CD4-positive, alpha-beta T cell treated with Interleukin-17A for 1 hour (primary cell): ENCODE measurements at regions not wholly inside any gene's neighbourhood (a gene's known extent, or its start where the extent isn't known, plus 50 kb on each side); places are given as distances from the start of the nearest gene placed in this dataset.
"Not testable (repeated sequence)": the region's sequence is repeated elsewhere in the genome, so short reads cannot be mapped to it uniquely, and the experiment has no call there.

ENCODE experiments used
- DNase-seq: peaks from one replicate; pipeline ENCODE4 v3.0.0-alpha.2; 2020

DNA sequence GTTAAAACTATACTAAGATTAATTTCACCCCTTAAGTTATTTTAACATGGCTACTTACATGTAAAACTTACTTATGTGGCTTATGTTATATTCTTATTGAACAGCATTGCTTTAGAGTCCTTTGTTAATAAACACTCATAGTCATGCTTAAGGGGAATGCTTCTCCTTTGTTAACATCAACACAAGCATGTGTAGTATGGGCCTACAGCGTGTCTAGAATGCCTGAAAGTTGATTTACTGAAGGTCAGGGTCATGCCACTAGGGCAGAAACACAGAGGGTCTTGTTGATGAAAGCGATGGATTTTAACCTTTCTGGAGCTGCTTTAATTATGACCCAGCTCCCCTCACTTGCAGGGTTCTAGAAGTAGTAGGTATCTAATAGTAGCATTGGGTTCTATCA lies 159.8 kb upstream of the DLX2 start:
- DNase-seq = no peak

DNA sequence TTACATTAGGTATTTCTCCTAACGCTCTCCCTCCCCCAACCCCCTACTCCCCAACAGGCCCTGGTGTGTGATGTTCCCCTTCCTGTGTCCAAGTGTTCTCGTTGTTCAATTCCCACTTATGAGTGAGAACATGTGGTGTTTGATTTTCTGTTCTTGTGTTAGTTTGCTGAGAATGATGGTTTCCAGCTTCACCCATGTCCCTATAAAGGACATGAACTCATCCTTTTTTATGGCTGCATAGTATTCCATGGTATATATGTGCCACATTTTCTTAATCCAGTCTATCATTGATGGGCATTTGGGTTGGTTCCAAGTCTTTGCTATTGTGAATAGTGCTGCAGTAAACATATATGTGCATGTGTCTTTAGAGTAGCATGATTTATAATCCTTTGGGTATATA lies 162.1 kb upstream of the DLX2 start:
- DNase-seq = not testable (repeated sequence)

DNA sequence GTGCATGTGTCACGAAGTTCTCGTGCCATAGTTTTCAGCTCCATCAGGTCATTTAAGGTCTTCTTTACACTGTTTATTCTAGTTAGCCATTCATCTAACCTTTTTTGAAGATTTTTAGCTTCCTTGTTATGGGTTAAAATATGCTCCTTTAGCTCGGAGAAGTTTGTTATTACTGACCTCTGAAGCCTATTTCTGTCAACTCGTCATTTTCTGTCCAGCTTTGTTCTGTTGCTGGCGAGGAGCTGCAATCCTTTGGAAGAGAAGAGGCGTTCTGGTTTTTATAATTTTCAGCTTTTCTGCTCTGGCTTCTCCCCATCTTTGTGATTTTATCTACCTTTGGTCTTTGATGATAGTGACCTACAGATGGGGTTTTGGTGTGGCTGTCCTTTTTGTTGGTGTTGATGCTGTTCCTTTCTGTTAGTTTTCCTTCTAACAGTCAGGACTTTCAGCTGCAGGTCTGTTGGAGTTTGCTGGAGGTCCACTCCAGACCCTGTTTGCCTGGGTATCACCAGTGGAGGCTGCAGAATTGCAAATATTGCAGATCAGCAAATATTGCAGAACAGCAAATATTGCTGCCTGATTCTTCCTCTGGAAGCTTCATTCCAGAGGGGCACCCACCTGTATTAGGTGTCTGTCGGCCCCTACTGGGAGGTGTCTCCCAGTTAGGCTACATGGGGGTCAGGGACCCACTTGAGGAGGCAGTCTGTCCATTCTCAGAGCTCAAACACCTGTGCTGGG lies 157.7 kb upstream of the ITGA6 start:
- DNase-seq = not testable (repeated sequence)

DNA sequence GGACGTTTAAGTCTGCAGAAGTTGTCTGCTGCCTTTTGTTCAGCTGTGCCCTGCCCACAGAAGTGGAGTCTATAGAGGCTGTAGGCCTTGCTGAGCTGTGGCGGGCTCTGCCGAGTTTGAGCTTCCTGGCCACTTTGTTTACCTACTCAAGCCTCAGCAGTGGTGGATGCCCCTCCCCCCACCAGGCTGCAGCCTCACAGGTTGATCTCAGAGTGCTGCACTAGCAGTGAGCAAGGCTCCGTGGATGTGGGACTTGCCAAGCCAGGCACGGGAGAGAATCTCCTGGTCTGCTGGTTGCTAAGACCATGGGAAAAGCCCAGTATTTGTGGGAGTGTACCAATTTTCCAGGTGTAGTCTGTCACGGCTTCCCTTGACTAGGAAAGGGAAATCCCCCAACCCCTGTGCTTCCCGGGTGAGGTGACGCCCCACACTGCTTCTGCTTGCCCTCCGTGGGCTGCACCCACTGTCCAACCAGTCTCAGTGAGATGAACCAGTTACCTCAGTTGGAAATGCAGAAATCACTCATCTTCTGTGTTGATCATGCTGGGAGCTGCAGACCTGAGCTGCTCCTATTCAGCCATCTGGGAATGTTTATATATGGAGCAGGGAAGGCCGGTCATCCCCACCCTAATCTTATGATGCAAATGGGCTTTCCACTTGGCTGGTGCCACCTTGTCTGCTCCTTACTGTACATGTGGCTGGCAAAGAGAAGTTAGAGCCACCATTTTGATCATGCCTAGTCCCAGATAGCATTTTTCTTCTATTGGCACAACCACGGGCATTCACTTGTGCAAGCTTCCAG lies 156.9 kb upstream of the ITGA6 start:
- DNase-seq = peak; percentile 5

DNA sequence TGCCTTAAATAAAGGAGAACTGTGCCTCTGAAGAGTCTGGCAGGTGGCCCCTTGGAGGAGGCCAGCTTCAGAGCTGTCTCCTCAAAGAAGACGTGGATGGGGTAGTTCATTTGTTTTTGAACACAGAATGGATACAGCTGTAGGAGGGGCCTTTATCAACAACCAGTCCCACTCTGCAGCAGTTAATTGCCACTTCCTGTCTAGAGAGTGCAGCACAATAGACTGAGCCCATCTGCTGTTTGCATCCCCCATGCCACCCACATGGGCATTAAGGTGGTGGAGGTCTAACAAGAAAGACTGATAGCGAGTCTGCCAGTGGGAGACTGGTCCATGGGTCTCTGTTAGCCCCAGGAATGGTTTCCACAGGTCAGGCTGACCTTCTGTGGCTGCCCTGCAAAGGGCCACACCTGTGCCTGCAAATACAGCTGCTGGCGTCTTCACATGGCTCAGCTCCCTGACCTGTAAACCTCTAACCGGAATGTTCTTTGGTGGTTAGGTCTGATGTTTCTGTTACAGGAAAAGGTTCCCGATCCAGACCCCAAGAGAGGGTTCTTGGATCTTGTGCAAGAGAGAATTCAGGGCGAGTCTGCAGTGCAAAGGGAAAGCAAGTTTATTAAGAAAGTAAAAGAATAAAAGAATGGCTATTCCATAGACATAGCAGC lies 153.3 kb upstream of the ITGA6 start:
- DNase-seq = no peak

DNA sequence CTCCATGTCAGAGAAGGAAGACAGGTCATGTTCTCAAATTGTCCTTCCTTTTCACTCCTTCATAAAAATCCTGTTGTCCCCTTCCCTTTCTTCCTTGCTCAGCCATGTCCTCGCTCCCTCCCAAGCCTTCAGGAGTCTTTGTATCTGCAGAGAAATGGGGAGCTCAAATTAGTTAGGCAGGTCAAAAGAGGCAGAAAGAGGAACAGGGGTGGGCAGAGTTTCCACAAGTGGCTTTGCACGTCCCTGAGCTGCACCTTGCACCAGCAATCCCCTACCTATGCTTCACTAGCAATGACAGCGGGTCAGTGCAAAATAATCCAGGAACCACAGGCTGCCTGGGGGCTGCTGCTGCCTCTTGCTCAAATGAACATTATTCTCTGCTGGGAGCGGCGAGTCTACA lies 152.1 kb upstream of the ITGA6 start:
- no peak for DNase-seq

DNA sequence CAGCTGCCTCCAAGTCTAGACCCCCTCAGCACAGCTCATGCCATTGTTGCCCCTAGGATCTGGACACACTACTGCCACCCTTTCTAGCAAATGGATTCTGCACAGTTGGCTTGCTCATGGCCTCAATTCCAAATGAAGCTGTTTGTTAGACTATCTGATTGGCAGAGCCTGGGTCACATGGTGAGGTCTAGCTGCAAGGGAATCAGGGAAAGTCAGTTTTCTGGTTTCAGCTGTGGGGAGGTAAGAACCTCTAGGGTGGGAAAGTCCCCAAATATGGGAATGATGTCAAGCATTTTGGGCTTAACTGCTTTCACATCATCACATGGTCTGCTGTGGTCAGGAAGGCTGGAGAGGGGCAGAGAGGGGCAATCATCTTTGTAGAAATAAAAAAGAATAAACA lies 150.4 kb upstream of the ITGA6 start:
- no peak for DNase-seq

DNA sequence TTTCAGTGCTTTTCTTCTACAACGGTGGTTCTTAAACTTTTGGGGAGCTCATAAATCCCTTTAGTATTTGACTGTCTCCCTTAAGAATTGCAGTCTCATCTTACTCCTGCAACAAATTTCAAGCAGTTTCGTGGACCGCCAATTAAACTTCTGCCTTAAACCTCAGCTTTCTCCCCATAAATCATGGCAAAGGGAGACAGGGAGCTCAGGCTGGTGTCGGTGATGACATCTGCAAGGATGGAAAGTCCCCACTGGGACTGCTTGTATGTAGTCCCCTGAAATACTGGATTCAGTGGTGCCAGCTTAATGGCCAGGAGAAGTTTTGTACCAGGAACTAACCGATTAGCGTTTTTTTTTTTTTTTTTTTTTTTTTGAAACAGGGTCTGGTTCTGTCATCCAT lies 148.7 kb upstream of the ITGA6 start:
- DNase-seq = no peak

DNA sequence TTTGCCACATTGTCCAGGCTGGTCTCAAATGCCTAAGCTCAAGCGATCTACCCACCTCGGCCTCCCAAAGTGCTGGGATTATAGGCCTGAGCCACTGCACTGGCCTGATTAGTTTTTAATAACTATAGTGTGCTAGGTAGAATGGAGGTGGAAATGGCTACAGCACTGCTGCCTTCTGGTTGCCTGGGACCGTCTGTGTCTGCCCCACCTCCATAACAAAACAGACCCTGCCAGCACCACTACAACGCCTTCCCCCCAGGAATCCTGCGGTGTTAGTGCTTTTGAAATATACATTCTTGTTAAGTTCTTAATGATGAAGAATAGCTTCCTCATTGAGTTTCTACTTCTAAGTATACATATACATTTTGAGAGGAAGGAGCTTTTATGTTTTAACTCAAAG lies 148.2 kb upstream of the ITGA6 start:
- DNase-seq = no peak

DNA sequence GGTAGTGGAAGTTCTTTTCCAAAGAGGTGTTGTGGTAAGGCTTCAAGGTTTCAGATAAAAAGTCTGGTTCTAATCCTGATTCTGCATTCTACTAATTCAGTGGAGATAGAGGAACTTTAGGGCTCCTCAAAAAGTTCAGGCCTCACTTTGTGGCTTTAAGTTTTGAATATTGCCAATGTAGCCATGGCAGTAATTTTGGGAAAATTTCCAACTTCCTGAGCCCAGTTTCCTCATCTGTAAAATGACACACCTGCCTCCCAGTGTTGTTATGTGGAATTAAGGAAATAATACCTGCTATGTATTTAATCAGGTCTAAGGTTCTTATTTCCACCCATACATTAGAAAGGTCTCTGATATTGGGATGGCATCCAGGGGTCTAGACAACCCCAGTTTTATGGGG lies 147.6 kb upstream of the ITGA6 start:
- no peak for DNase-seq

DNA sequence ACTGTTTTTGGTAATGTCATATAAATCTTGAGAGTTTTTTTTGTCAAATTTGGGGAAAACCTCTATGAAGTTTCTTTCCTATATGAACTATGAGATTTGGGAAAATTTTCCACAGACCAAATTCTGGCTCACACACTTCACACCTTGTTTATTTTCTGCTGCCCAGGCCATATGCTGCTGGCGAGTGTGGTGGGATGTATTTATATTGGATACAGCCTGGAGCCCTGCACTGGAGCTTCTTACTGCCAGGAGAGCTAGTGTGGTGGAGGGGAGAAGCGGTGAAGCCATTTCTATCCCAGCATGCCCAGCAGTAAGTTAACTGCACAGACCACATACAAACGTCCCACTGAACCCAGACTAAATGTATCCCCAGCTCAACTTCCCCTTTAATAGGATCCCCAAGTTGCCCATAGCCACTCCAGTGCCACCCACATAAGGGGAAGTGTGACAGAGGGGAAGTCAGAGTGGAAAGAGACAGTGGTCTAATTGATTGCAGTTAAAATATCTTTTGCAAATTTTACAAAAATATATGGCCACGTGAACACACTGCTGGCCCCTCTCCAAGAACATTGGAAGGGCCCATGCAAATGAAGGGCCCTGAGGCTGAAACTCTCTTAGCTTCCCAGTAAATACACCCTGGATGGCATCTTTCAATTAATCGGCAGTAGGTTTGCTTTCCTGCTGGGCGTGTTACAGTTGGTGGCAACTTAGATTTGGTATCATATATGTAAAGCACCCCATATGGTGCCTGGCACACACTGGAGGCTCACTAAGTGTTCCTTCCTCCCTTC lies 146.6 kb upstream of the ITGA6 start:
- peak; percentile 10 for DNase-seq

DNA sequence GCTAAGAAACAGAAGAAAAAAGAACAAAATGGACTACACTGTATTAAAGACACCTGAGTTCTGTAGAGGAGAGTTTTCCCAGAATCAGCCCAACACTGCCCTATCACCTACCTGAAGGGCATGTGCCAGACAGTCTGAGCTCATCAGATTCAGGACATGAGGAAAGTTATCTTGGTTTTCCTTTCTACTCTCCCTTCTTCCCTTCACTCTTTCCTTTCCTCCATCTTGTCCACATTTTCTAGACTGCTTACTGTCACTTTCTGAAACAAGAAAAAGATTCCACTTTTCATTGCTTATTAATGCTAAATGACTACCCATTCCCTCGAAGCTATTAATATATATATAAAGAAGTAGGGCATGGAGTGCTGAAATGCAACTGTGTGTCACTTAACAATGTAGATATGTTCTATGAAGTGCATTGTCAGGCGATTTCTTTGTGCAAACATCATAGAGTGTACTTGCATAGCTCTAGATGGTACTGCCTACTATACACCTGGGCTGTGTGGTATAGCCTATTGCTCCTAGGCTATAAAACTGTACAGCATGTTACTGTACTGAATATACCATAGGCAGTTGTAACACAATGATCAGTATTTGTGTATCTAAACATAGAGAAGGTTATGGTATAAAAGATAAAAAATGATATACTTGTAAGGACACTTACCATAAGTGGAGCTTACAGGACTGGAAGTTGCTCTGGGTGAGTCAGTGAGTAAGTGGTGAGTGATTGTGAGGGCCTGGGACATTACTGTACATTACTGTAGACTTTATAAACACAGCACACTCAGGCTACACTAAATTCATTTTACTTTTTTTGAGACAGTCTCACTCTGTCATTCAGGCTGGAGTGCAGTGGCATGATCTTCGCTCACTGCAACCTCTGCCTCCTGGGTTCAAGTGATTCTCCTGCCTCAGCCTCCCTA lies 145.5 kb upstream of the ITGA6 start:
- DNase-seq = no peak

DNA sequence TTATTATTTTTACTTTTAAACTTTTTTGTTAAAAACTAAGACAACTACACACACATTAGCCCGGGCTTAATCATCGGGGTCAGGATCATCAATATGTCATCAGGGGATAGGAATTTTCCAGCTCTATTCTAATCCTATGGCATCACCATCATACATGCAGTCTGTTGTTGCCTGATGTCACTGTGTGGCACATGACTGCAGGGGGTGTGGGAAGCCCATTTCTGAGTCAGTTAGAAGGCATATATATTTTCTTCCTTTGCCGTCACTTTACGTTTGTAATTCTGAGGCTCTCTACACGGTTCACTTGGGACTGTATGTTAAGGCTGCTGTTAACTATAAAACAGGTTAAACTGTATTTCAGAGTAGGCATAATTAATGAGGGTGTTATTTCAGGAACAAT lies 144.4 kb upstream of the ITGA6 start:
- DNase-seq = no peak

DNA sequence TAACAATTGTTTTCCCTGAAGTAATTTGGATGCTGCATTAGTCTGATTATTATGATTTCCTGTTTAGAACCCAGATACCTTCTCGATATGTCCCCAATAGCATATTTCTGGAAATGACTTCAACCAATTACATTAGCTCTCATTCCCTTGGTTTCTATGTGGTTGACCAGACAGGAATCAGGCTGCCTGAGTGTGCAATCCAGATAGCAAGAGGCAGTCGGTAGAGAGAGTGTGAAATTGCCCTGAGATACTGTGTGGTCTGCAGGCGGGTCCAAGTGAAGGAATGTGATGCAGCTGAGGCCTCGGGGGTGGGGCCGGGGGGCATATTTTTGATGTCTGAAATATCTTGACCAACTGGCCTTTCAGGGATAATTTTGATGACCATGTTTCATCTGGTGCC lies 143.9 kb upstream of the ITGA6 start:
- no peak for DNase-seq

DNA sequence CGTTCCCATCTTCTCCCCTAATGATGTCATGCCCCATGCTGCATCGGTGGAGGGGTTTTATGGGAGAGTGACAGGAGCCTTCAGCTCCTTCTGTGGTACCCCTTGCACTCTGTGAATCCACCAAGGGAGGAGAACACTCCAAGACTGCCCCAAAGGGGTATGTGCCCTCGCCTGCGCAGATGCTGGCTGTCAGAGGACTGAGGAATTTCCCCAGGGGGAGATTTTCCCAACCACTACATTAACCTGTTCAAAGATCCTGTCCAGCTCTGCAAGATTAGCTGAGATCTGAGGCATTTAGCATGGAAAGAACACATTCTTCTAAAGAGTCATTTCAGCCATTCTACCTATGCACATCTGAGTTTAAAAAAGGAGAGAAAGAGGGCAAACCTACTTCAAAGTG lies 143.2 kb upstream of the ITGA6 start:
- DNase-seq = no peak

DNA sequence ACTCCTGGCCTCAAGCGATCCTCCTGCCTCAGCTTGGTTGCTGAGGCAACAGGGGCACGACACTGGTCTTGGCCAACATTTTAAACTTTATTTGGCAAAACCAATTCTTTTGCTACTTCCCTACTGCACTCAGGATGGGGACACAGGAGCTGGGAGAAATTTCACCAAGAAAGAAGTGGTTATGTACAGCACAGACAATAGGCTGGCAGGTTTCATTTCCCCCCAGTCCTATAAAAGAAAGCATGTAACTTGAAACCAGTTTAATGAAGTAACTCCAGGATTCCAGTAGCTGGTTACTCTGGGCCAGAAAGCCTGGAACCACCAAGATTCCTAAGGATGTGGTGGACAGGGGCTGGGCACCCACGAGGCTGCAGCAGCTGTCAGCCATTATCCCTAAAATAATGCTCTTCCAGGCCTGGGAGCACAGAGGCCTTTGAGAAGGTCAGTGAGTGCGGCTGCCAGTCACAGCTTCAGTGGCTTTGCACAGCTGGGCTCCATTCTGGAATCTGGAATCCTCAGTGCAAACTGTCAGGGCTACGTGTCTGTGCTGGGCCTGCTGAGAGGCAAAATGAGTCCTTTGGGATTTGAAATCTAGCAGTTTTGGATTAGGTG lies 142.3 kb upstream of the ITGA6 start:
- DNase-seq = no peak

DNA sequence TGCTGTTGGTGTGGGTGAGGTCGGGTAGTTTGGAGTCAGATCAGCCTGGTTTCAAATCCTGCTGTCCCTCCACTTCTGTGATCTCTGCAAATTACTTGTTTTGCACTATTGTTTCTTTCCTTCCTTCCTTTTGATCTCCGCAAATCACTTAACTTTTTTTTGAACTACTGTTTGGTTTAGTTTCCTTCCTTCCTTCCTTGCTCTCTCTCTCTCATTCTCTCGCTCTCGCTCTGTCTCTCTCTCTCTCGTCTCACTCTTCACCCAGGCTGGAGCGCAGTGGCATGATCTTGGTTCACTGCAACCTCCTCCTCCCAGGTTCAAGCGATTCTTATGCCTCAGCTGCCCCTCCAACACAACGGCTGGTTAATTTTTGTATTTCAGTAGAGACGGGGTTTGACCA lies 141.6 kb upstream of the ITGA6 start:
- DNase-seq = no peak

DNA sequence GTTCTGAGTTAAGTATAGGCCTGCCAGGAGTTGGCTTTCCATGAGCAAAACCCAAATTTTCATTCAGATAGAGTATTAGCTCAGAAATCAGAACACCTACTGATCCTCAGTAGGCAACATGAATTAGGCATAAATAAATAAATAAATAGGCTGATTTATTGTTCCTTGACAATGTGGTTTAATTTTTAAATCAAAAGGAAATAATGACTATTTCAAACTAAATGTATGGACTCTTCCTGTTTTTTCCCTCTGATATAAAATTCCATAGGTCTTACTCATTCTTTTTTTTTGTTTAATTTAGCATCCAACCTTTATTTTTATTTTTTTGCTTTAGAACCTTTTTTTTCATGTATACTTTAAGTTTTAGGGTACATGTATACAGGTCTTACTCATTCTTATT lies 140.2 kb upstream of the ITGA6 start:
- DNase-seq = no peak

DNA sequence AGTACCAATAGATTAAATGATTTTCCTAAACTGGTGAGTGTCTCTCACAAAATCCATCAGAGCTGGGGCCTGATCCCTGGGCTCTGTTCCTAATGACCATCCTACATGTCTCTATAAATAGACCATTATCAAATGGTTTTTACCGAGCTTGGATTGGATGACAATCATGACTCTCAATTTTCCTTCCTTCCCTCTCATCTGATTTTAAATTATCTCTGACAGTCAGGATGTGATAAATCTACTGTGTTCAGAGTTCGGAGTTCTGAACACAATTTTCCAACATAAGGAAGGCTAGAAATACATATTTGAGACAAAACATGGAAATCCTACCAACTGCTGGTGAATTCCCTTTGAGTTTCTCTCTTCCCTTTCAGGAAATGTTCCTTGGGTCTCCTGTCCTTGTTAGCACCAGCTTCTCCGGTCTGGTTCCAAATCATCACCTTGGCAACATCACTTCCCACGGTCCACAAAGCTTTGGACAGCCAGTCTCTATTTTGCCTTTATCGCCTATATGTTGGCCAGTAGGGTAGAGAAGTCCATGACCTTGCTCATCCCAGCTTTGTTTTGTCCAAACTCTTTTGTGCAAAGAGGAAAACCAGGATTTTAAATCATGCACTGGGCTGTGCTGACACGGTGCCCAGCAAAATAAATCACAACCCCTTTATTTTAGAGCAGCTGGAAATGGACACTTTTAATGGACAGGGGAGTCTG lies 139.6 kb upstream of the ITGA6 start:
- no peak for DNase-seq

DNA sequence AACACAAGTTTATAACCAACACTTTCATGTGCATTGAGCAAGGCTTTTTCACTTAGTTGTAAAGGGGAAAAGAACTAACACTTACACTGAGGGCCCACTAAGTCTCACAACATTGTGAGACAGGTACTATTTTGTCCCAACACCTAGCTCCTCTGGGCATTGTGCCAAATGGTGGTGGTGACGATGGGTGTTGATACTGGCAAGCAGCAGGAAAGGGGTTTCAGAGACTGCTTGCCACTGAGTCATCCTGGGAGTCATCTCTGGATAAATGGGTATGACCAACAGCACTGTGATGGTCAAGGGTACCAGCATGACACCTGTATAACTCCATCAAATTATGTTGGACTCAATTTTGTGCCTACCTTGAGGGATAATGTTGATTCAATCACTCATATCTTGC lies 138.8 kb upstream of the ITGA6 start:
- DNase-seq = peak; percentile 46

DNA sequence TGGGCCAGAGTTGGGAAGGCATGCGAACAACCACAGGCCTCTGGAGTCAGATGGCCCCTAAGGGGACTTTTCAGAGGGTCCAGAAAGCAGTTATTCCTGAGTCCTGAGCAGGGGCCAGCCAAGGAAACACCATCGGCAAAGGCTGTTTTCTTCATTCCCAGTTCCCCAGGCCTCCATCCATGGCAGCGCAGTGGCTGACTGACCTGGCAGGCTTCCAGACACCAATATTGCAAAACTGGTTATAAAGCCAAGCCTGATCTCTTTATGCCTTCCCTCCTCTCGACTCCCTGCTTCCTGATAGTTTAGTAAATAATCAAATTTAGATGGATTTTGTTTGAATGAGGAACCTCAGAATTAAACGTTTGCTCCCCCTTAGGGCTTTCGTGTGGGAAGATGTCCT lies 133.4 kb upstream of the ITGA6 start:
- DNase-seq = no peak
